AG04450 (cell line): ENCODE measurements at regions not wholly inside any gene's neighbourhood (a gene's known extent, or its start where the extent isn't known, plus 50 kb on each side); places are given as distances from the start of the nearest gene placed in this dataset.

Experiments used
- CTCF ChIA-PET: fragments of 300-600, 350-600 bp; formaldehyde crosslinking; extraction: SDS; loops from one replicate; lab custom pipeline; 2022; ENCODE audit warnings: antibody characterized with exemption, inconsistent platforms; lab: Charles Lee
- POLR2A ChIA-PET: fragments of 350-600 bp; formaldehyde crosslinking; extraction: SDS; loops from one replicate; lab custom pipeline; 2021; ENCODE audit warnings: antibody characterized with exemption, inconsistent platforms; lab: Yijun Ruan, JAX
- DNase-seq: peaks from one replicate; pipeline ENCODE4 v3.0.0-alpha.2; 2011; ENCODE audit warnings: low read depth, low spot score
- H3K27ac ChIP-seq: one replicate; pipeline ENCODE4 v1.5.1; 2012; ENCODE audit warnings: low read depth, low read length, control low read depth
- H3K27me3 ChIP-seq: one replicate; pipeline ENCODE4 v1.6.0; 2012; ENCODE audit warnings: low read length; ENCODE audit not compliant: control insufficient read depth, insufficient read depth
- H3K4me3 ChIP-seq: 2 replicates; pipeline ENCODE4 v1.5.1; 2011; ENCODE audit warnings: mild to moderate bottlenecking, low read depth, low read length, control low read depth
- H3K9me3 ChIP-seq: 2 replicates; pipeline ENCODE4 v1.5.1; 2012; ENCODE audit warnings: low read length; ENCODE audit not compliant: control insufficient read depth, insufficient read depth
- CTCF ChIP-seq: IDR thresholded peaks from 2 replicates; pipeline ENCODE4 v1.5.1; 2011; ENCODE audit warnings: low read depth, low read length, control low read depth, inconsistent platforms

- POLR2A ChIA-PET: no interaction called here
- no peak for TF ChIP-seq CTCF
- DNase-seq: no peak
- CTCF ChIA-PET: no interaction called here
- no peak overlapping the region for H3K4me3 ChIP-seq
- H3K27ac ChIP-seq: no peak overlapping the region
- no peaks in the 10 kb centered on the region for H3K9me3 ChIP-seq
- H3K27me3 ChIP-seq: no peaks in the 10 kb centered on the region
These were observed 517.5 kb upstream of the UBE2E2 start for GRCh38 chr3:22685597-22685996.

DNA sequence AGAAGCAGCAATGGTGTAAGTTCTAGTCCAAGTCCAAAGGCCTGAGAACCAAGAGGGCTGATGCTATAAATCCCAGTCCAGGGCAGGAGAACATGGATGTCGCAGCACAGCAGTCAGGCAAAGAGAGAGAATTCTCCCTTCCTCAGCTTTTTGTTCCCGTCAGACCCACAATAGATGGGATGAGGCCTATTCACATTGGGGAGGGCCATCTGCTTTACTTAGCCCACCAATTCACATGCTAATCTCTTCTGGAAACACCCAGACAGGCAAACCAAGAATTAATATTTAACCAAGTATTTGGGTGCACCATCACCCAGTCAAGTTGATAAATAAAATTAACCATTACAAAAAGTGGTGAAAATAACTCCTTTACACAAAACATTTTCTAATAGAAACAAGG lies 511.7 kb upstream of the UBE2E2 start:
- POLR2A ChIA-PET: no interaction called here
- CTCF ChIA-PET: no interaction called here

DNA sequence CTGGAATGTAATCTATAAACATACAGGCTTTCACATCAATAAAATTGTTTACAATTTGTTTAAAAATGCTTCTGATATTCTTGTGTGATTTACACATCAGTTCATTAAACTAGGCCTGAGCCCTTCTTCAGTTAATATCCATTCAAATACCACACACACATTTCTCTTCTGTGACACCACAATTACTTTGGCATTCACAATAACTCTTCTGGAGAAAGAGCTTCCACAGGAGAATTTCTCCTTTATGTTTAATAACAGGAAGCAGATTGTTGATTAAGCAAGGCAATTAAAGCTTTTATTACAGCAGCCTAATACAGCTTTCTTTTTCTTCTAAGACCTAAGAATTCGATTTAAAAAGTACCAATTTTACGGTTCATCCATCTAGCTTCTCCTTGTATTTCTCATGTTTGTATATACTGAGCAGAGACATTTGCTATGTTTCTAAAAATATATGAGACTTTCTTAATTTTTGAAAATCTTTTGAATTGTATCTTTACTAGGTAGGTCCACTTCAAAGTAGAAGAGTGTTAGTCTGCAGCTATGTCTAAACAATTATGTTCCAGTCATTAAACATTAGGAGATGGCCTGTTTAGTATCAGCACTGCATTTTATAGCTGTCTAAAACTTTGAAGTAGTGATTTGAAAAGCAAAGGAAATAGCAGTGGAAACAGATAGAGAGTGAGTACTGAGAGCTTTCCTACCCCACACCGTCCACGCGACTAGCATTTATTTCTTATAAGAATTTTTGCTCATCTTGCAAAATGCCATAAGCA lies 511.1 kb upstream of the UBE2E2 start:
- DNase-seq: no peak
- Histone ChIP-seq H3K27me3 (no peaks in the 10 kb centered on the region), H3K9me3 (no peaks in the 10 kb centered on the region), H3K4me3 (no peak overlapping the region), H3K27ac (no peak overlapping the region)
- POLR2A ChIA-PET: no interaction called here
- no peak for TF ChIP-seq CTCF
- CTCF ChIA-PET: no interaction called here

More for the DNA sequence above, 511.7 kb upstream of the UBE2E2 start:
- Histone ChIP-seq H3K27me3 (no peaks in the 10 kb centered on the region), H3K9me3 (no peaks in the 10 kb centered on the region), H3K4me3 (no peak overlapping the region), H3K27ac (no peak overlapping the region)
- DNase-seq: no peak
- no peak for TF ChIP-seq CTCF

DNA sequence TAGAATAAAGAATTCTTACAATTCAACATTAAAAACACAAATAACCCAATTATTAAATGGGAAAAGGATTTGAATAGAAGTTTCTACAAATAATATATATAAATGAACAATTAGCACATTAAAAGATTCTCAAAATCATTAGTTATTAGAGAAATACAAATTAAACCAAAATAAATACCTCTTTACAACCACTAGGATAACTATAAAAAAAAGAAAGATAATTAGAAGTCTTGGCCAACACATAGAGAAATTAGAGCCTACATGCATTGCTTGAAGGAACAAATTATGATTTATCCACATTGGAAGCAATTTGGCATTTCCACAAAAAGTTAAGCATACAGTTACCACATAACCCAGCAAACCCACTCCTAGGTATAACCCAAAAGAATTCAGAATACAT lies 502.3 kb upstream of the UBE2E2 start:
- Histone ChIP-seq H3K27me3 (no peaks in the 10 kb centered on the region), H3K9me3 (no peaks in the 10 kb centered on the region), H3K4me3 (no peak overlapping the region), H3K27ac (no peak overlapping the region)
- ChIA-PET CTCF (no interaction called here), POLR2A (no interaction called here)
- TF ChIP-seq CTCF: no peak
- no peak for DNase-seq

DNA sequence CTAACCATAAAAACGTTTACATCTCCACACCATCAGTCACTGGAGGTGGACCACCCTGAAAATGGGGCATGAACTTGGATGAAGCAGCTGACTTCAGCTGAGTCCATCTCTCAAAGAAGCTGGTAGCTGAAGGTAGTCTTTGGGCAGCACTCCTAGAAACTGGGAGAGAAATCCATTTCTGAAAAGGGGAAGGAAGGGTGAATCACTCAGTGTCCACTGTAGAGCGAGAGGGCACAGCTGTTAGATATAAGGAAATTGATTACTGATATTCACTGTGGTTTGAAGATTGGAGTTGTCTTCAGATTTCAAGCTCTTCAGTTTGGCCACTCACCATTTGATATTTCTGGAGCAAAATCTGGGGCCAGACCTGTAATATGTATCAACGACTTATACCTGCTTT lies 499.0 kb upstream of the UBE2E2 start:
- ChIA-PET CTCF (no interaction called here), POLR2A (no interaction called here)
- no peak for DNase-seq
- H3K9me3 ChIP-seq: peaks cover 3% of the 10 kb centered on the region; the same call in 1 of the 2 replicates
- no peak for TF ChIP-seq CTCF
- no peaks in the 10 kb centered on the region for H3K27me3 ChIP-seq
- no peak overlapping the region for H3K4me3 ChIP-seq
- H3K27ac ChIP-seq: no peak overlapping the region
